K562 (cell line): ENCODE measurements at regions not wholly inside any gene's neighbourhood (a gene's known extent, or its start where the extent isn't known, plus 50 kb on each side); places are given as distances from the start of the nearest gene placed in this dataset.

Experiments used
- CHD1 ChIP-seq: fragments of 200-600 bp; sonication (generic); IDR thresholded peaks from one replicate; pipeline ENCODE4 v1.6.1; 2012; ENCODE audit warnings: mild to moderate bottlenecking, moderate library complexity, low read length, inconsistent platforms
- CTCF ChIP-seq, 3 experiments: IDR thresholded peaks in 2 of 3; conservative IDR thresholded peaks in 1 of 3; 2 replicates each; pipeline ENCODE4 v1.5.1; 2011 to 2012; ENCODE audit warnings: low read length in 3 of 3, mild to moderate bottlenecking in 3 of 3, control low read depth in 2 of 3, improper control_type of control experiment in 1 of 3, inconsistent platforms in 1 of 3, low read depth in 1 of 3, mixed read lengths in 1 of 3, moderate library complexity in 1 of 3; ENCODE audit not compliant: insufficient read depth in 2 of 3
- ZBTB9 ChIP-seq: fragments of 450-650 bp; formaldehyde crosslinking; IDR thresholded peaks from 2 replicates; pipeline ENCODE4 v1.4.0; 2020; ENCODE audit warnings: mild to moderate bottlenecking, moderate library complexity
- ZNF398 ChIP-seq: fragments of 250-450 bp; sonication (Bioruptor Pico); IDR thresholded peaks from 2 replicates; pipeline ENCODE4 v1.8.0; 2021; ENCODE audit warnings: moderate library complexity, mild to moderate bottlenecking, inconsistent platforms

- no peak for TF ChIP-seq ZBTB9
- no peak for TF ChIP-seq CHD1
- no peak for TF ChIP-seq CTCF (IDR thresholded peaks at IDR 0.05 in 2 of 3, conservative IDR thresholded peaks at IDR 0.05 in 1 of 3; ENCODE audit: insufficient read depth in 2 of 3, low read depth in 1 of 3, low read length in 3 of 3)
- TF ChIP-seq ZNF398 (CRISPR knock-in tag): no peak
Observed at GRCh38 chr20:54716790-54717189, 241.4 kb downstream of the DOK5 start.
